H1 (cell line): ENCODE measurements at regions not wholly inside any gene's neighbourhood (a gene's known extent, or its start where the extent isn't known, plus 50 kb on each side); places are given as distances from the start of the nearest gene placed in this dataset.

ENCODE experiments used
- BCL11A ChIP-seq, 2 experiments: IDR thresholded peaks; one replicate each; pipeline ENCODE4 v1.6.1; 2011; ENCODE audit warnings: low read depth in 2 of 2, low read length in 2 of 2, mild to moderate bottlenecking in 2 of 2
- CBX5 ChIP-seq: fragments of 300-800, 300-1000 bp; sonication (generic); IDR thresholded peaks from 2 replicates; pipeline ENCODE4 v1.7.1; 2016; ENCODE audit warnings: antibody characterized with exemption, low read length, low read depth
- CBX8 ChIP-seq: fragments of 300-800, 300-1000 bp; sonication (generic); IDR thresholded peaks from 2 replicates; pipeline ENCODE4 v1.7.1; 2016; ENCODE audit warnings: low read depth, low read length, borderline replicate concordance
- CEBPB ChIP-seq: IDR thresholded peaks from 2 replicates; pipeline ENCODE4 v1.6.1; 2012; ENCODE audit warnings: low read depth, low read length
- CREB1 ChIP-seq: IDR thresholded peaks from 2 replicates; pipeline ENCODE4 v1.6.1; 2012; ENCODE audit warnings: inconsistent platforms
- HDAC2 ChIP-seq, 2 experiments: fragments of 300-600 bp in 1 of 2; sonication (generic) in 1 of 2; IDR thresholded peaks; 2 replicates each; pipeline ENCODE4 v1.6.1; 2011 to 2012; ENCODE audit warnings: low read depth in 2 of 2, low read length in 2 of 2, mild to moderate bottlenecking in 2 of 2, moderate library complexity in 2 of 2, borderline replicate concordance in 1 of 2, inconsistent platforms in 1 of 2
- KDM5A ChIP-seq: fragments of 200-600 bp; IDR thresholded peaks from 2 replicates; pipeline ENCODE4 v1.7.1; 2012; ENCODE audit warnings: mild to moderate bottlenecking, low read length, inconsistent platforms, mixed read lengths
- MAFK ChIP-seq: IDR thresholded peaks from 2 replicates; pipeline ENCODE4 v1.6.1; 2012; ENCODE audit warnings: low read depth, mild to moderate bottlenecking, improper control_type of control experiment, low read length
- NRF1 ChIP-seq: IDR thresholded peaks from 2 replicates; pipeline ENCODE4 v1.6.1; 2011; ENCODE audit warnings: mild to moderate bottlenecking, low read depth, low read length, improper control_type of control experiment
- RBBP5 ChIP-seq: IDR thresholded peaks from 2 replicates; pipeline ENCODE4 v1.7.1; 2012; ENCODE audit warnings: low read depth, mild to moderate bottlenecking, inconsistent platforms, low read length, moderate library complexity, borderline replicate concordance
- RXRA ChIP-seq: IDR thresholded peaks from 2 replicates; pipeline ENCODE4 v1.6.1; 2011; ENCODE audit warnings: low read depth, mild to moderate bottlenecking, low read length, moderate library complexity; ENCODE audit not compliant: insufficient read depth
- TF ChIP-seq, protein P1 (sequence below): fragments of 300-600 bp; sonication (generic); IDR thresholded peaks from 2 replicates; pipeline ENCODE4 v1.7.1; 2012; ENCODE audit warnings: low read length, moderate library complexity, mild to moderate bottlenecking, inconsistent platforms; ENCODE audit not compliant: insufficient replicate concordance
- TF ChIP-seq, protein P2 (sequence below): IDR thresholded peaks from 2 replicates; pipeline ENCODE4 v1.6.1; 2012; ENCODE audit warnings: inconsistent platforms

DNA sequence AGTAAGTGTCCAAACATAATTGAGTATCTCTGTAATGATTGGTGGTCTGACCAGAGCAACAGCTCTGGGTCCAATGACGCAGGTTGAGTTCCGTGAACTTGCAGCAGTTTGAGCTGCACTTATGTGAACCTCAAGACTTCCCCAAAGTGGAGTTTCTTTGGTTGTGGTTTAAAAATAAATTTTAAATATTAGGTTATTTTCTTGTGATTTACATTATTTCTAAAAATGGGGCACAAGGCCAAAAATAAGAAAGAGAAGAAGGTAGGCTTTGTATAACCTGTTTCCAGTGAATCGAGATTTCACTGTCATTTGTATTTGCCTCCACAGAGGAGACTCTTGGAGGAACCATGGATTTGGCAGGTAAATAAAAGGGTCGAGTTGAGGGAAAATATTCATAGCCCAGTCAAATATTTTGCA, 166.4 kb upstream of the ZNF217 start (continued):
- TF ChIP-seq, protein P1, sequence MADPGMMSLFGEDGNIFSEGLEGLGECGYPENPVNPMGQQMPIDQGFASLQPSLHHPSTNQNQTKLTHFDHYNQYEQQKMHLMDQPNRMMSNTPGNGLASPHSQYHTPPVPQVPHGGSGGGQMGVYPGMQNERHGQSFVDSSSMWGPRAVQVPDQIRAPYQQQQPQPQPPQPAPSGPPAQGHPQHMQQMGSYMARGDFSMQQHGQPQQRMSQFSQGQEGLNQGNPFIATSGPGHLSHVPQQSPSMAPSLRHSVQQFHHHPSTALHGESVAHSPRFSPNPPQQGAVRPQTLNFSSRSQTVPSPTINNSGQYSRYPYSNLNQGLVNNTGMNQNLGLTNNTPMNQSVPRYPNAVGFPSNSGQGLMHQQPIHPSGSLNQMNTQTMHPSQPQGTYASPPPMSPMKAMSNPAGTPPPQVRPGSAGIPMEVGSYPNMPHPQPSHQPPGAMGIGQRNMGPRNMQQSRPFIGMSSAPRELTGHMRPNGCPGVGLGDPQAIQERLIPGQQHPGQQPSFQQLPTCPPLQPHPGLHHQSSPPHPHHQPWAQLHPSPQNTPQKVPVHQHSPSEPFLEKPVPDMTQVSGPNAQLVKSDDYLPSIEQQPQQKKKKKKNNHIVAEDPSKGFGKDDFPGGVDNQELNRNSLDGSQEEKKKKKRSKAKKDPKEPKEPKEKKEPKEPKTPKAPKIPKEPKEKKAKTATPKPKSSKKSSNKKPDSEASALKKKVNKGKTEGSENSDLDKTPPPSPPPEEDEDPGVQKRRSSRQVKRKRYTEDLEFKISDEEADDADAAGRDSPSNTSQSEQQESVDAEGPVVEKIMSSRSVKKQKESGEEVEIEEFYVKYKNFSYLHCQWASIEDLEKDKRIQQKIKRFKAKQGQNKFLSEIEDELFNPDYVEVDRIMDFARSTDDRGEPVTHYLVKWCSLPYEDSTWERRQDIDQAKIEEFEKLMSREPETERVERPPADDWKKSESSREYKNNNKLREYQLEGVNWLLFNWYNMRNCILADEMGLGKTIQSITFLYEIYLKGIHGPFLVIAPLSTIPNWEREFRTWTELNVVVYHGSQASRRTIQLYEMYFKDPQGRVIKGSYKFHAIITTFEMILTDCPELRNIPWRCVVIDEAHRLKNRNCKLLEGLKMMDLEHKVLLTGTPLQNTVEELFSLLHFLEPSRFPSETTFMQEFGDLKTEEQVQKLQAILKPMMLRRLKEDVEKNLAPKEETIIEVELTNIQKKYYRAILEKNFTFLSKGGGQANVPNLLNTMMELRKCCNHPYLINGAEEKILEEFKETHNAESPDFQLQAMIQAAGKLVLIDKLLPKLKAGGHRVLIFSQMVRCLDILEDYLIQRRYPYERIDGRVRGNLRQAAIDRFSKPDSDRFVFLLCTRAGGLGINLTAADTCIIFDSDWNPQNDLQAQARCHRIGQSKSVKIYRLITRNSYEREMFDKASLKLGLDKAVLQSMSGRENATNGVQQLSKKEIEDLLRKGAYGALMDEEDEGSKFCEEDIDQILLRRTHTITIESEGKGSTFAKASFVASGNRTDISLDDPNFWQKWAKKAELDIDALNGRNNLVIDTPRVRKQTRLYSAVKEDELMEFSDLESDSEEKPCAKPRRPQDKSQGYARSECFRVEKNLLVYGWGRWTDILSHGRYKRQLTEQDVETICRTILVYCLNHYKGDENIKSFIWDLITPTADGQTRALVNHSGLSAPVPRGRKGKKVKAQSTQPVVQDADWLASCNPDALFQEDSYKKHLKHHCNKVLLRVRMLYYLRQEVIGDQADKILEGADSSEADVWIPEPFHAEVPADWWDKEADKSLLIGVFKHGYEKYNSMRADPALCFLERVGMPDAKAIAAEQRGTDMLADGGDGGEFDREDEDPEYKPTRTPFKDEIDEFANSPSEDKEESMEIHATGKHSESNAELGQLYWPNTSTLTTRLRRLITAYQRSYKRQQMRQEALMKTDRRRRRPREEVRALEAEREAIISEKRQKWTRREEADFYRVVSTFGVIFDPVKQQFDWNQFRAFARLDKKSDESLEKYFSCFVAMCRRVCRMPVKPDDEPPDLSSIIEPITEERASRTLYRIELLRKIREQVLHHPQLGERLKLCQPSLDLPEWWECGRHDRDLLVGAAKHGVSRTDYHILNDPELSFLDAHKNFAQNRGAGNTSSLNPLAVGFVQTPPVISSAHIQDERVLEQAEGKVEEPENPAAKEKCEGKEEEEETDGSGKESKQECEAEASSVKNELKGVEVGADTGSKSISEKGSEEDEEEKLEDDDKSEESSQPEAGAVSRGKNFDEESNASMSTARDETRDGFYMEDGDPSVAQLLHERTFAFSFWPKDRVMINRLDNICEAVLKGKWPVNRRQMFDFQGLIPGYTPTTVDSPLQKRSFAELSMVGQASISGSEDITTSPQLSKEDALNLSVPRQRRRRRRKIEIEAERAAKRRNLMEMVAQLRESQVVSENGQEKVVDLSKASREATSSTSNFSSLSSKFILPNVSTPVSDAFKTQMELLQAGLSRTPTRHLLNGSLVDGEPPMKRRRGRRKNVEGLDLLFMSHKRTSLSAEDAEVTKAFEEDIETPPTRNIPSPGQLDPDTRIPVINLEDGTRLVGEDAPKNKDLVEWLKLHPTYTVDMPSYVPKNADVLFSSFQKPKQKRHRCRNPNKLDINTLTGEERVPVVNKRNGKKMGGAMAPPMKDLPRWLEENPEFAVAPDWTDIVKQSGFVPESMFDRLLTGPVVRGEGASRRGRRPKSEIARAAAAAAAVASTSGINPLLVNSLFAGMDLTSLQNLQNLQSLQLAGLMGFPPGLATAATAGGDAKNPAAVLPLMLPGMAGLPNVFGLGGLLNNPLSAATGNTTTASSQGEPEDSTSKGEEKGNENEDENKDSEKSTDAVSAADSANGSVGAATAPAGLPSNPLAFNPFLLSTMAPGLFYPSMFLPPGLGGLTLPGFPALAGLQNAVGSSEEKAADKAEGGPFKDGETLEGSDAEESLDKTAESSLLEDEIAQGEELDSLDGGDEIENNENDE = no peak
- no peak for TF ChIP-seq CREB1
- TF ChIP-seq HDAC2 (IDR thresholded peaks at IDR 0.05; ENCODE audit: borderline replicate concordance in 1 of 2, low read depth in 2 of 2, low read length in 2 of 2) = no peak
- no peak for TF ChIP-seq BCL11A (IDR thresholded peaks at IDR 0.05; ENCODE audit: low read depth in 2 of 2, low read length in 2 of 2)
- TF ChIP-seq KDM5A = no peak
- TF ChIP-seq CBX5 = no peak
- TF ChIP-seq MAFK = no peak
- TF ChIP-seq, protein P2, sequence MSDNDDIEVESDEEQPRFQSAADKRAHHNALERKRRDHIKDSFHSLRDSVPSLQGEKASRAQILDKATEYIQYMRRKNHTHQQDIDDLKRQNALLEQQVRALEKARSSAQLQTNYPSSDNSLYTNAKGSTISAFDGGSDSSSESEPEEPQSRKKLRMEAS = no peak
- no peak for TF ChIP-seq CBX8
- no peak for TF ChIP-seq RBBP5
- TF ChIP-seq CEBPB = no peak
- TF ChIP-seq RXRA = no peak
- no peak for TF ChIP-seq NRF1
